SU-DHL-6 (cell line): ENCODE measurements at regions not wholly inside any gene's neighbourhood (a gene's known extent, or its start where the extent isn't known, plus 50 kb on each side); places are given as distances from the start of the nearest gene placed in this dataset.

Source experiments
- H2AFZ ChIP-seq: fragments of 200-600 bp; sonication (generic); 2 replicates; pipeline ENCODE4 v1.6.1; 2014; ENCODE audit warnings: low read depth, mild to moderate bottlenecking, moderate library complexity, mixed read lengths, antibody characterized with exemption, low read length; ENCODE audit not compliant: severe bottlenecking
- H3F3A ChIP-seq: fragments of 200-600 bp; shearing (Covaris generic); 2 replicates; pipeline ENCODE4 v1.6.0; 2016; ENCODE audit warnings: antibody characterized with exemption, mild to moderate bottlenecking; ENCODE audit not compliant: insufficient read depth
- H3K27ac ChIP-seq: fragments of 200-600 bp; sonication (generic); 2 replicates; pipeline ENCODE4 v1.5.1; 2016; ENCODE audit warnings: low read depth, mild to moderate bottlenecking, low read length, moderate library complexity, mixed read lengths
- H3K27me3 ChIP-seq: fragments of 200-600 bp; sonication (generic), shearing (Covaris generic); 2 replicates; pipeline ENCODE4 v1.6.0; 2014; ENCODE audit warnings: mild to moderate bottlenecking, low read length
- H3K36me3 ChIP-seq: fragments of 200-600 bp; sonication (generic); 2 replicates; pipeline ENCODE4 v1.6.1; 2014; ENCODE audit warnings: mild to moderate bottlenecking, low read length, mixed read lengths
- H3K4me2 ChIP-seq: fragments of 300-600, 200-600 bp; shearing (Covaris generic), sonication (generic); 2 replicates; pipeline ENCODE4 v1.6.0; 2014; ENCODE audit warnings: low read length, low read depth, mild to moderate bottlenecking; ENCODE audit not compliant: poor library complexity, severe bottlenecking
- H3K4me3 ChIP-seq: fragments of 200-600 bp; sonication (generic); 2 replicates; pipeline ENCODE4 v1.5.1; 2014; ENCODE audit warnings: antibody characterized with exemption, low read length, mild to moderate bottlenecking, mixed read lengths; ENCODE audit not compliant: insufficient read depth, poor library complexity, severe bottlenecking
- H3K79me2 ChIP-seq: fragments of 200-600 bp; sonication (generic); 2 replicates; pipeline ENCODE4 v1.6.1; 2014; ENCODE audit warnings: mild to moderate bottlenecking, low read length, moderate library complexity; ENCODE audit not compliant: insufficient read depth
- H3K9ac ChIP-seq: fragments of 200-600 bp; sonication (generic); 2 replicates; pipeline ENCODE4 v1.7.0; 2014; ENCODE audit warnings: mild to moderate bottlenecking, low read length
- H3K9me2 ChIP-seq: fragments of 200-600 bp; sonication (generic); replicated peaks from 2 replicates; pipeline ENCODE4 v1.6.1; 2014; ENCODE audit warnings: low read length; ENCODE audit not compliant: insufficient read depth
- H3K9me3 ChIP-seq: fragments of 200-600 bp; sonication (generic); 2 replicates; pipeline ENCODE4 v1.6.1; 2014; ENCODE audit warnings: low read length, mixed read lengths; ENCODE audit not compliant: insufficient read depth
- H4K20me1 ChIP-seq: fragments of 200-600 bp; sonication (generic); 2 replicates; pipeline ENCODE4 v1.6.1; 2014; ENCODE audit warnings: low read depth, mild to moderate bottlenecking, antibody characterized with exemption, low read length, moderate library complexity, mixed read lengths
- EZH2phosphoT487 ChIP-seq: fragments of 200-600 bp; sonication (generic), shearing (Covaris generic); conservative IDR thresholded peaks from 2 replicates; pipeline ENCODE4 v1.6.1; 2018; ENCODE audit warnings: mild to moderate bottlenecking, antibody characterized with exemption, low read length, moderate library complexity, mixed read lengths
- TF ChIP-seq, protein P1 (sequence below): fragments of 200-600 bp; sonication (generic); IDR thresholded peaks from one replicate; pipeline ENCODE4 v1.5.1; 2017; ENCODE audit warnings: antibody characterized with exemption, mild to moderate bottlenecking, low read length, moderate library complexity; ENCODE audit not compliant: insufficient read depth, poor library complexity, severe bottlenecking

DNA sequence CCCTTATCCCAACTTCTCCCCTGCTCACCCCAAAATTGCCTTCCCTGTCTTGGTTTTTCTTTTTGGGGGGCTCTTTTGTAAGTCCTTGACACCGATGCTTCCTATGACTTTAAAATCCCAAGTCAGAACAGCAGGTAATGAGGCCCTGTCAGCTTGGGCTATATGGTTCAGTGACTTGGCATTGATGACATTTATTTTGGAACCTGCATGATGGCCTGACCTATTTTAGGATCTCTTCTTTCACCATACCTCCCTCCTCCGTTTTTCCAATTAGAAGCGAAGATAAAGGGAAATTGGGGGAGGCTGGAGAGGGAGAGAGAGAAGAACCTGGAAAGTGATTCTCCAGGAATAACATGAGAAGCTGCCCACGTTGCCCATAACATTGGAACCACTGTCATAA is 424.9 kb upstream of the AUTS2 start:
- H3K4me3 ChIP-seq: no peak overlapping the region
- no peaks in the 10 kb centered on the region for H4K20me1 ChIP-seq
- no peak overlapping the region for H3K4me2 ChIP-seq
- H2AFZ ChIP-seq: no peak overlapping the region
- no peak overlapping the region for H3K27ac ChIP-seq
- no peaks in the 10 kb centered on the region for H3K9me2 ChIP-seq
- 0 out of 2 replicates have a peak, but pooled peaks cover 3% of the 10 kb centered on the region for H3K27me3 ChIP-seq
- TF ChIP-seq, protein P1, sequence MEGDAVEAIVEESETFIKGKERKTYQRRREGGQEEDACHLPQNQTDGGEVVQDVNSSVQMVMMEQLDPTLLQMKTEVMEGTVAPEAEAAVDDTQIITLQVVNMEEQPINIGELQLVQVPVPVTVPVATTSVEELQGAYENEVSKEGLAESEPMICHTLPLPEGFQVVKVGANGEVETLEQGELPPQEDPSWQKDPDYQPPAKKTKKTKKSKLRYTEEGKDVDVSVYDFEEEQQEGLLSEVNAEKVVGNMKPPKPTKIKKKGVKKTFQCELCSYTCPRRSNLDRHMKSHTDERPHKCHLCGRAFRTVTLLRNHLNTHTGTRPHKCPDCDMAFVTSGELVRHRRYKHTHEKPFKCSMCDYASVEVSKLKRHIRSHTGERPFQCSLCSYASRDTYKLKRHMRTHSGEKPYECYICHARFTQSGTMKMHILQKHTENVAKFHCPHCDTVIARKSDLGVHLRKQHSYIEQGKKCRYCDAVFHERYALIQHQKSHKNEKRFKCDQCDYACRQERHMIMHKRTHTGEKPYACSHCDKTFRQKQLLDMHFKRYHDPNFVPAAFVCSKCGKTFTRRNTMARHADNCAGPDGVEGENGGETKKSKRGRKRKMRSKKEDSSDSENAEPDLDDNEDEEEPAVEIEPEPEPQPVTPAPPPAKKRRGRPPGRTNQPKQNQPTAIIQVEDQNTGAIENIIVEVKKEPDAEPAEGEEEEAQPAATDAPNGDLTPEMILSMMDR: no peak
- TF ChIP-seq EZH2phosphoT487: no peak
- H3K79me2 ChIP-seq: no peaks in the 10 kb centered on the region
- no peaks in the 10 kb centered on the region for H3K9me3 ChIP-seq
- H3K36me3 ChIP-seq: no peaks in the 10 kb centered on the region
- H3F3A ChIP-seq: no peaks in the 10 kb centered on the region
- no peak overlapping the region for H3K9ac ChIP-seq

DNA sequence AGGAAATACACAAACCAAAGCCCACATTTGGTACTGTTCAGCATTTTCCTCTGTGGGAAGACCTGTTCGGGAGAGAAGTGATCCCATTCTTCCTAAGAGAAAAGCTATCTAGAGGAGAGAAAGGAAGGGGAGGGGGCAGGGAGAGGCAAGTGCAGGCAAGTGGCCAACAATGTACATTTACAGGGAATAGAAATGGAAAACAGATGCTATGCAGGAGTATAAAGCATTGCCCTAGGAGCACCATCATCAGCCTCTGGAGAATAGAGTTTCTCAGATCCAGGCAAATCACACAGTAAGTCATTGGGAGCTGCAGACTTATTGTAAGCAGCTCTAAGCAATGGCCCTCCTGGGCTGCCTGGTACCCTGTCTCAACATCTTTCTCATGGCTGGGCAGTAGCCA is 424.4 kb upstream of the AUTS2 start:
- Histone ChIP-seq H3K9ac (no peak overlapping the region), H4K20me1 (no peaks in the 10 kb centered on the region), H3K27me3 (0 out of 2 replicates have a peak, but pooled peaks cover 3% of the 10 kb centered on the region), H3K4me3 (no peak overlapping the region), H2AFZ (no peak overlapping the region), H3K36me3 (no peaks in the 10 kb centered on the region), H3K4me2 (no peak overlapping the region), H3K79me2 (no peaks in the 10 kb centered on the region), H3F3A (no peaks in the 10 kb centered on the region), H3K9me3 (no peaks in the 10 kb centered on the region), H3K9me2 (no peaks in the 10 kb centered on the region), H3K27ac (no peak overlapping the region)
- TF ChIP-seq, protein P1: no peak
- TF ChIP-seq EZH2phosphoT487: no peak

DNA sequence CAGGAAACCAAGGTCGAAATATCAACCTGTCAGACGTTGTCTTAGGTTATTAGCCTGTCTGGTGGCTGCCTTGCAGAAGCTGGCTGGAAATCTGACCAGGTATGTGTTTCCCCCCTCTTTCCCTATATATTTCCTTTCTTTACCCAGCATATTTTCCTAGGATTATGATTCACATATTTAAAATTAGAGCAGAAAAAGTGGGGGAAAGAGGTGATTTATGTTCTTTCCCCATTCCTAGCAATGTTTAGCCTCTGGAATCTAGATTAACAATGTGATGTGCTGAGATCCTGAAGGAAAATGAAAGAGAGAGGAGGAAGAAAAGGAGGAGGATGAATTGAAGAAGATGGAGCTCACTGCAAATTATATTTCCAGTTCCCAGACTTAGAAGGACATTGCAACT is 421.4 kb upstream of the AUTS2 start:
- Histone ChIP-seq H3K9me2 (no peaks in the 10 kb centered on the region), H3K4me2 (no peak overlapping the region), H2AFZ (no peak overlapping the region), H3K9ac (no peak overlapping the region), H3K79me2 (no peaks in the 10 kb centered on the region), H3K36me3 (no peaks in the 10 kb centered on the region), H3K27me3 (no peaks in the 10 kb centered on the region), H3K4me3 (no peak overlapping the region), H3K9me3 (no peaks in the 10 kb centered on the region), H3K27ac (no peak overlapping the region), H3F3A (no peaks in the 10 kb centered on the region), H4K20me1 (no peaks in the 10 kb centered on the region)
- TF ChIP-seq EZH2phosphoT487: no peak
- TF ChIP-seq, protein P1: no peak

DNA sequence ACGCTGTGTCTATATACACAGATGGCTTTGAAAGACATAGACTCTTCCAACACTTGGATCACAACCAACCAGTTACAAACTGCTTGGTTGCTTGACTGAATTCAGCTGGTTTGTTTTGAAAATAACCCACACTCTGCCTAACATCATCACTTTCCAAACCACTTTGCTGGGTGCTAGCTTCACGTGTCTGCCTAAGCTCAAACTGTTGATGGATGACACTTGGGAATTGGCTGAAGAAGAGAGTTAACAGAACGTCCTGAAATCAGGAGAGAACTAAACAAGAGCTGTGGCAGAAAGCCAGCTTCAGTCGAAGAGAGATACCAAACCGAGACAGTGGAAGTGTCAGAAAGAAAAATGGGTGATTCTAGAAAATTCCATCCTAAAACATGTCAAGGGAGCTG is 420.8 kb upstream of the AUTS2 start:
- Histone ChIP-seq H3F3A (no peaks in the 10 kb centered on the region), H2AFZ (no peak overlapping the region), H3K4me2 (no peak overlapping the region), H3K9me2 (no peaks in the 10 kb centered on the region), H3K79me2 (no peaks in the 10 kb centered on the region), H3K27me3 (no peaks in the 10 kb centered on the region), H3K27ac (no peak overlapping the region), H3K4me3 (no peak overlapping the region), H3K9me3 (no peaks in the 10 kb centered on the region), H3K9ac (no peak overlapping the region), H4K20me1 (no peaks in the 10 kb centered on the region), H3K36me3 (no peaks in the 10 kb centered on the region)
- no peak for TF ChIP-seq EZH2phosphoT487
- TF ChIP-seq, protein P1: no peak
